ENCODE measurements at regions not wholly inside any gene's neighbourhood (a gene's known extent, or its start where the extent isn't known, plus 50 kb on each side); places are given as distances from the start of the nearest gene placed in this dataset.

DNA sequence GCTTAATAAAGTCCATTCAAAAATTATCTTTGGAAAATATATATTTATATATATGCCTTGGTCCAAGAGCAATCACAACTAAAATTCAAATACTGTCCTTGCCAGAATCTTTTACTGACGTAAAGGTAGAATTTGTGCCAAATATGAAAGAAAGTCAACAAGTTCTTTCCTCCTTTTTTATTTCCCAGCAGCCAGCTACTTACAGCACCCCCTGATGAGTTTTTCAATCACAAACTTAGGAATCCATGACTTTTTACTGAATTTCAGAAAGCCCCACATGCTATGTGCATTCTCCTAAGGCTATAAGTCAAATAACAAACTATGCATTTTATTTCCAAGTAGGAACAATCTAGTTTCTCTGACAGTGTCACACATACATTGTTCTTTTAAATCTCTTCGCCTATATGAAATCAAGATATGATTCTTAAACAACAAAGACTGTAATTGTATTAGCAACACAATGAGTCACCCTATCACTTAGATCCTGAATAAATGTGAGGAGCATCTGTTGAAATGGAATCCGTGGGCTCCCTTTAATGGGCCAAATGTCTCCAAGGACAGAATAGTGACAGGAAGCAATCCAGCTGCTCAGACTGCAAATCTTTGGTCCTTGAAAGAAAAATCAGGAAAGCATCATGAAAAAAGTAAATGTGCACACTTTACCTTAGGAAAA, 271.4 kb downstream of the DUSP6 start:
- DNase-seq = no peak

DNA sequence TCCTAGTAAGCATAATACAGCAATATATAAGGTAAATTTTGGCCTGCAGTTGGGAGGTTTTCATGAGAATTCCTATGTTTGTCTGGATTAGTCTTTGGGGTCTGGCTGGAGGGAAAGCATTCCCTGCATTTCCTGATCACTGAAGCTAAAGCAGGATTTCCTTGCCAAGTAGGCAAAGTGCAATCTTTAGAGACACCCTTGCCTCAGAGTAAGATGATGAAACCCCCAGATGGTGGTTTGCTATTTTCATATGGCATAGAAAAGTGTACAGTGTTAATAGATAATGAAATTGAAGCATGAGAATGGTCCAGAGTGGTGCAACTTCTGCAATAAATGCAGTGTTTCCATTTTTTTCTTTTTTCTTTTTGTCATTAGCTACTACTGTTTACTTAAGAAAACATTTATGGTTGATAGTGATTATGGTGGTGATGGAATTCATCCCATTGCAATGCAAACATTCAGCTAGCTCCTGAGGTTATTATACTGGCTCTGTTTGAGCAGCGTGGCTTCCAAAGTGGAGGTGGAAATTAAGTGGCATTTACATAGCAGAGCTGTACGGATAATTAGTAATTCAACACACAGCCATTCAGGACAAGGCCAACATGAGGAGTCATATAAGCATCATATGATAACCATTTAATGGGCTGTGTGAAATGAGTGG, 276.3 kb downstream of the DUSP6 start:
- TF ChIP-seq, protein P1, sequence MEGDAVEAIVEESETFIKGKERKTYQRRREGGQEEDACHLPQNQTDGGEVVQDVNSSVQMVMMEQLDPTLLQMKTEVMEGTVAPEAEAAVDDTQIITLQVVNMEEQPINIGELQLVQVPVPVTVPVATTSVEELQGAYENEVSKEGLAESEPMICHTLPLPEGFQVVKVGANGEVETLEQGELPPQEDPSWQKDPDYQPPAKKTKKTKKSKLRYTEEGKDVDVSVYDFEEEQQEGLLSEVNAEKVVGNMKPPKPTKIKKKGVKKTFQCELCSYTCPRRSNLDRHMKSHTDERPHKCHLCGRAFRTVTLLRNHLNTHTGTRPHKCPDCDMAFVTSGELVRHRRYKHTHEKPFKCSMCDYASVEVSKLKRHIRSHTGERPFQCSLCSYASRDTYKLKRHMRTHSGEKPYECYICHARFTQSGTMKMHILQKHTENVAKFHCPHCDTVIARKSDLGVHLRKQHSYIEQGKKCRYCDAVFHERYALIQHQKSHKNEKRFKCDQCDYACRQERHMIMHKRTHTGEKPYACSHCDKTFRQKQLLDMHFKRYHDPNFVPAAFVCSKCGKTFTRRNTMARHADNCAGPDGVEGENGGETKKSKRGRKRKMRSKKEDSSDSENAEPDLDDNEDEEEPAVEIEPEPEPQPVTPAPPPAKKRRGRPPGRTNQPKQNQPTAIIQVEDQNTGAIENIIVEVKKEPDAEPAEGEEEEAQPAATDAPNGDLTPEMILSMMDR (IDR thresholded peaks at IDR 0.05) = no peak
- no peak for DNase-seq
- no peaks in the 10 kb centered on the region for H3K9me3 ChIP-seq
- no peak overlapping the region for H3K27ac ChIP-seq
- no peak overlapping the region for H3K9ac ChIP-seq (ENCODE audit: low read depth in 2 of 2, low read length in 2 of 2)
- intact Hi-C loops (cut with DNase I) = no loop called here
- no peak overlapping the region for H3K4me3 ChIP-seq
- H3K4me1 ChIP-seq = no peaks in the 10 kb centered on the region
- H3K27me3 ChIP-seq = no peaks in the 10 kb centered on the region
- H3K36me3 ChIP-seq = no peaks in the 10 kb centered on the region

More for the DNA sequence above, 271.4 kb downstream of the DUSP6 start:
- Histone ChIP-seq H3K36me3 (no peaks in the 10 kb centered on the region), H3K9ac (ENCODE audit: low read depth in 2 of 2, low read length in 2 of 2) (no peak overlapping the region), H3K4me3 (no peak overlapping the region), H3K27ac (no peak overlapping the region), H3K9me3 (no peaks in the 10 kb centered on the region), H3K4me1 (no peaks in the 10 kb centered on the region), H3K27me3 (no peaks in the 10 kb centered on the region)
- intact Hi-C loops (cut with DNase I) = no loop called here
- TF ChIP-seq, protein P1 (IDR thresholded peaks at IDR 0.05) = no peak

DNA sequence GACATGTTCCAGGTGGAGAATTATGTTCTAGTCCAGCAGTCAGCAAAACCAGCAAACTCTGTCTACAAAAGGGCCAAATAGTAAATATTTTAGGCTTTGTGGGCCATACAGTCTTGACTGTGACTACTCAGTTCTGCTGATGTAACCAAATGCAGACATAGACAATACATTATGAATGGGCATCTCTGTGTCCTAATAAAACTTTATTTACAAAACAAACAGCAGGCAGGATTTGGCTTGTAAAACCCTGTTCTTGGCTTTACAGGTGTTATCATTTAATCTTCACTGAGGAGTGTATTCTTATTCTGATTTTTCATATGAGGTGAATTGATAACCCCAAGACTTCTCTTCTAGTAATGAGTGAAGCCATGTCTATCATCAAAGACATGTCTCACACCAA, 278.6 kb downstream of the DUSP6 start:
- no peak for DNase-seq
- Histone ChIP-seq H3K27ac (no peak overlapping the region), H3K4me3 (no peak overlapping the region), H3K4me1 (no peaks in the 10 kb centered on the region), H3K9ac (ENCODE audit: low read depth in 2 of 2, low read length in 2 of 2) (no peak overlapping the region), H3K36me3 (no peaks in the 10 kb centered on the region), H3K9me3 (no peaks in the 10 kb centered on the region), H3K27me3 (no peaks in the 10 kb centered on the region)
- intact Hi-C loops (cut with DNase I) = no loop called here
- TF ChIP-seq, protein P1 (IDR thresholded peaks at IDR 0.05) = no peak

DNA sequence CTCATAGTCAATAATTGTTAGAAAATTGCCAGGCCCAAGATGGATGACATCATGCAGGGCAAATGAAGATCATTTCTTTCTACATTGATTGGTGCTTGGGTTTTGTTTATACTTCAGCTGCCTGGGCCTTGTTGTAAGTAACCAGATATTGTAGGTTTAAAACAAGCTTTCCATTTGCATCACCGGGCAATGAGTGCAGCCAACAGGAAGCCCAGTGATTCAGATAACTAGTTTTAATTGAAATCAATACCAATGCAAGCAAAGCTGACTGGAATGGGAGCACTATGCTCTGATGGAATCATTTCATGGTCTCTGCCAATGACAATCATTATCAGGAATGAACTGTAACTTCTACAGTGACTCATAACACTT, 279.3 kb downstream of the DUSP6 start:
- Histone ChIP-seq H3K36me3 (no peaks in the 10 kb centered on the region), H3K4me3 (no peak overlapping the region), H3K9me3 (no peaks in the 10 kb centered on the region), H3K27me3 (no peaks in the 10 kb centered on the region), H3K9ac (ENCODE audit: low read depth in 2 of 2, low read length in 2 of 2) (no peak overlapping the region), H3K27ac (no peak overlapping the region), H3K4me1 (no peaks in the 10 kb centered on the region)
- TF ChIP-seq, protein P1 (IDR thresholded peaks at IDR 0.05) = no peak
- DNase-seq = no peak
- intact Hi-C loops (cut with DNase I) = no loop called here

DNA sequence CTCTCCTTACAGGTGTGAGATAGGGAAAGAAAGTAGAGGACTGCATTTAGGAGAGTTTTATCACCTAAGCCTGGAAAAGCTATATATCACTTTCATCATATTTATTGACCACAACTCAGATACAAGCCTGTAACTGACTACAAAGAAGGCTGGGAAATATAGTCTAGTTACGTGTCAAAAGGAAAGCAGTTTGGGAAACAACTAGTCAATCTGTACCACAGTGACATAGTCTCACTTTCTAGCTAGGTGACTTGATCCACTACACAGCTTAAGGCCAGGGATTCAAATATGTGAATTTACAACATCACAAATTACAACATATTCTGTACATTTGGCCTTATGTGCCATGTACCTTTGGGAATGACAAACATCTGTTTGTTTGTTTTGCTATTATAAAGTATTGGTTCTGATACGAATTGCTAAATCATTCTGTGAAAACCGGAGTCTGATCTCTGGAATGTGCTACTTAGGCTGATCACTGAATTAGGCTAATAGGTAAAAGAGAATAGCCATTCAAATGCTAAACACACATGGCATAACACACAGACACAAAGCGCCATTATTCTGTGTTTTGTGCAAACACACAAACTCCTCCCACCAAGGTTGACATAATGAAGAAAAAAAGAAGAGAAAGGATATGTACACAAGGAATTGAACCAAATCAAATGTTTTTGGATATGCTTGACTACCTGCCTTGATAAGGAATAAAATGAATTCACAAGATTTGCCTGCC, 279.8 kb downstream of the DUSP6 start:
- H3K27ac ChIP-seq = no peak overlapping the region
- no peaks in the 10 kb centered on the region for H3K36me3 ChIP-seq
- no peak for DNase-seq
- H3K27me3 ChIP-seq = no peaks in the 10 kb centered on the region
- H3K9me3 ChIP-seq = no peaks in the 10 kb centered on the region
- no peak overlapping the region for H3K4me3 ChIP-seq
- TF ChIP-seq, protein P1 (IDR thresholded peaks at IDR 0.05) = no peak
- intact Hi-C loops (cut with DNase I) = no loop called here
- H3K9ac ChIP-seq (ENCODE audit: low read depth in 2 of 2, low read length in 2 of 2) = no peak overlapping the region
- H3K4me1 ChIP-seq = no peaks in the 10 kb centered on the region

Measured in colonic mucosa (tissue), 4 donors.